ENCODE measurements at regions not wholly inside any gene's neighbourhood (a gene's known extent, or its start where the extent isn't known, plus 50 kb on each side); places are given as distances from the start of the nearest gene placed in this dataset.

DNA sequence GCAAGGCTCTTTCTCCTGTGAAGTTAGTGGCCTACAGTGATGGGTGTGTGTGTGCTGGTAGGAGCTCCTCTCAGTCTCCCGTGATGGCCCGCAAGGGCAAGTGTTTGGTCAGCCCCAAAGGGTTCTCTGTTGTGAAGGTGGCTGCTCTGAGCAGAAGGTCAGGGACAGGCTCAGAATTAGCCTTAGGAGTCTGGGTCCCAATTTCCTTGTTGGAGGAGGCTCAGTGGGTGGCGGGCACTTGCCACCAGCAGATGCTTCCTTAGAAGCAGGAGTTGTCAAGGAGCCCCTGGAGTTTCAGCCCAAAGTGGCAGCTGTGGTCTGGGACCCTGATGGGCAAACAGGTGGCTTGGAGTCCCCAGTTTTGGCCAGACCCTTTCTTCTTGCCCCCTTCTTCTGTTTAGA, 154.4 kb downstream of the MACROH2A1 start:
- in situ Hi-C loops (cut with MboI; ENCODE audit: low pct_unique_long_range_greater_than_20kb in 2 of 9, low sequenced_read_pairs in 9 of 9, unreplicated experiment in 9 of 9), result no loop called here
- no peak for ATAC-seq (replicated peaks in 6 of 8)
- H3K4me1 ChIP-seq (replicated peaks in 1 of 2), result peaks cover 19 to 31% of the 10 kb centered on the region in 2 donors
- no peak overlapping the region for H3K27ac ChIP-seq
- H3K4me3 ChIP-seq, result no peak overlapping the region
- WGBS, 10 experiments, result 95% methylated on average over 3 of the region's 3 CpGs; no CpG with 5 or more reads in 9 of the 10 experiments

GRCh38 chr5:135243556-135244285, 155.3 kb downstream of the MACROH2A1 start:
- Histone ChIP-seq H3K27ac (peak overlapping the region in 1 of 2 donors; percentile 62), H3K4me3 (no peak overlapping the region), H3K4me1 (replicated peaks in 1 of 2) (peaks cover 28 to 40% of the 10 kb centered on the region in 2 donors)
- in situ Hi-C loops (cut with MboI; ENCODE audit: low pct_unique_long_range_greater_than_20kb in 2 of 9, low sequenced_read_pairs in 9 of 9, unreplicated experiment in 9 of 9), result no loop called here
- ATAC-seq (replicated peaks in 6 of 8), result peak in 5 of 8 experiments; percentile 64 to 75 (median 67)
- 41 to 91% (median 69%) methylated on average over 1 to 17 of the region's 22 CpGs; no CpG with 5 or more reads in 3 of the 10 experiments for WGBS, 10 experiments

GRCh38 chr5:135242866-135243555, 156.0 kb downstream of the MACROH2A1 start:
- WGBS, 10 experiments, result 78 to 100% (median 88%) methylated on average over 1 to 5 of the region's 8 CpGs; no CpG with 5 or more reads in 2 of the 10 experiments
- in situ Hi-C loops (cut with MboI; ENCODE audit: low pct_unique_long_range_greater_than_20kb in 2 of 9, low sequenced_read_pairs in 9 of 9, unreplicated experiment in 9 of 9), result no loop called here
- H3K4me1 ChIP-seq (replicated peaks in 1 of 2), result peaks cover 29 to 45% of the 10 kb centered on the region in 2 donors
- H3K4me3 ChIP-seq, result no peak overlapping the region
- H3K27ac ChIP-seq, result peak overlapping the region in 1 of 2 donors; percentile 62
- ATAC-seq (replicated peaks in 6 of 8), result no peak

DNA sequence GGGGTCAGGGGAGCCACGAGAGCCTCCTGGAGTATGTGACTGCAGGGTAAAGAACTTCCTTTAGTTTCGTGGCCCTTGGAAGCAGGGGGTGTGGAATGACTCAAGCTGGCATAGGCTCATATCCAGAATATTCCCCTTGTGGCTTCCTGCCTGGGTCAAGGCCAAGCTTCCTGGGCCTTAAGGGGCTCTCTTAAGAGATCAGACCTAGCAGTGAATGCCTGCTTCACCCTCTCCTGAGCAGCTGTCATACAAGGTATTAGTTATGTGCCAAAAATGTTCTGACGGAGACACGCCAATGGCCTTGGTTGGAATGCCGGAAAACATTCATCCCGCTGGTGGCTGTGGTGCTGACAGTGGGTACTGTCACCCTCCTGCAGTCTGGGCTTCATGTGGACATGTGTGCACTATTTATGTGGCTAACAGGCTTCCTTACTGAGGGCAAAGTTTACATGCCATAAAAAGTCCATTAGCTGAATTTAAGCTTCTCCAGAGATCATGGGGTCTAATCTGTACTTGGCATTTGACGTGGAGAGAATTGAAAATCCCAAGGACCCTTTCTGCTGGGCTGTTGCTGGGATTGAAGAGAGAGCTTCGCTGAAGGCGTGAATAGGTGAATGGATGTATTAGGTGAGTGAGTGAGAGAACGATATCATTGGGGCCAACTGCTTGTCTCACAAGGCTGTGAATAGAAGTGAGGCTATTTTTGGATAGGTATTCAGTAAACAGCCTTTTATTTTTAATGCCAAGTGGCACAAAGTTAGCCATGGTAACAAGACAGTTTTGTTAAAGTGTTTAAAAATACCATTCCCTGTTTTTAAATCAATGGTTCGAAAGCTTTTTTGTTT, 156.8 kb downstream of the MACROH2A1 start:
- Histone ChIP-seq H3K4me3 (no peak overlapping the region), H3K4me1 (replicated peaks in 1 of 2) (peaks cover 34 to 52% of the 10 kb centered on the region in 2 donors), H3K27ac (no peak overlapping the region)
- ATAC-seq (replicated peaks in 6 of 8), result no peak
- in situ Hi-C loops (cut with MboI; ENCODE audit: low pct_unique_long_range_greater_than_20kb in 2 of 9, low sequenced_read_pairs in 9 of 9, unreplicated experiment in 9 of 9), result no loop called here
- WGBS, 10 experiments, result 0 to 96% (median 80%) methylated on average over 1 to 8 of the region's 11 CpGs

DNA sequence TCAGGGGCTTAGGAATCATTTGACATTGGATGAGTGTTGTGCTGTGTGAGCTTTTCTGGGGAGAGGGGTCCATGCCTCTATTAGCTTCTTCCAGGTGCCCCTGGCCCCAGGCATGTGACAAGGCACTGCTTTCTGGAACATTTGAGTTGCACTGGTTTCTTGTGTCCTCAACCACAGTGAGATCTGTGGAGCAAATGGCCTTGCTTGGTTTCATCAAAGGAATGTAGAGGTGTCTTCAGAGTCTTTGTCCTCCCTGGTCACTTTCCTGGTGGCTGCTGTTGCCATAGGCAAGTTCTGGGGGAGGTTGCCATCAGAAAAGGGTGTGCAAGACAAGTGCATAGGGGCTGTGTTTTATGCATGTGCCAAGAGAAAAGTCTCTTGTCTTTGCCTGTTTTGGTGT, 157.5 kb downstream of the MACROH2A1 start:
- no peak for ATAC-seq (replicated peaks in 6 of 8)
- Histone ChIP-seq H3K4me3 (no peak overlapping the region), H3K4me1 (replicated peaks in 1 of 2) (peaks cover 38 to 54% of the 10 kb centered on the region in 2 donors), H3K27ac (no peak overlapping the region)
- in situ Hi-C loops (cut with MboI; ENCODE audit: low pct_unique_long_range_greater_than_20kb in 2 of 9, low sequenced_read_pairs in 9 of 9, unreplicated experiment in 9 of 9), result no loop called here

- Histone ChIP-seq H3K4me1 (replicated peaks in 1 of 2) (peaks cover 41 to 56% of the 10 kb centered on the region in 2 donors), H3K27ac (no peak overlapping the region), H3K4me3 (no peak overlapping the region)
- no peak for ATAC-seq (replicated peaks in 6 of 8)
- 80 to 100% (median 85%) methylated on average over 1 of the region's 2 CpGs; no CpG with 5 or more reads in 4 of the 10 experiments for WGBS, 10 experiments
- in situ Hi-C loops (cut with MboI; ENCODE audit: low pct_unique_long_range_greater_than_20kb in 2 of 9, low sequenced_read_pairs in 9 of 9, unreplicated experiment in 9 of 9), result no loop called here
These were observed 158.2 kb downstream of the MACROH2A1 start for GRCh38 chr5:135240781-135241360.

DNA sequence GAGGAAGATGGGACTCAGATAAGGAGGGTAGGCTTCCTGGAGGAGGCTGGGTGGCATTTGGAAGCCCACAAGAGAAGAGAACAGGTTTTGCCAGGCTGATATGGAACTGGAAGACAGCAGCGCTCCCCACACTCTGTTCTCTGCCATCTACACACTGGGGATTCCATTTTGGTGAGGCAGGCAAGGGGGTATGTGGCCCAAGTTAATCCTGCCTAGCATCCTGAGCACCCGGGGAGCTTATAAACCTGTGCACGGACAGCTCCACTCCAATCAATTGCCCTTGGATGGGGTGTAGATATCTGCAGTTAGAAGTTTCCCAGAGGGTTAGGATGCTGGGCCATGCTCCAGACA, 158.8 kb downstream of the MACROH2A1 start:
- H3K4me3 ChIP-seq, result no peak overlapping the region
- ATAC-seq (replicated peaks in 6 of 8), result no peak
- peaks cover 42 to 61% of the 10 kb centered on the region in 2 donors for H3K4me1 ChIP-seq (replicated peaks in 1 of 2)
- in situ Hi-C loops (cut with MboI; ENCODE audit: low pct_unique_long_range_greater_than_20kb in 2 of 9, low sequenced_read_pairs in 9 of 9, unreplicated experiment in 9 of 9), result no loop called here
- WGBS, 10 experiments, result 80 to 100% (median 100%) methylated on average over 1 to 2 of the region's 3 CpGs; no CpG with 5 or more reads in 6 of the 10 experiments
- H3K27ac ChIP-seq, result no peak overlapping the region

DNA sequence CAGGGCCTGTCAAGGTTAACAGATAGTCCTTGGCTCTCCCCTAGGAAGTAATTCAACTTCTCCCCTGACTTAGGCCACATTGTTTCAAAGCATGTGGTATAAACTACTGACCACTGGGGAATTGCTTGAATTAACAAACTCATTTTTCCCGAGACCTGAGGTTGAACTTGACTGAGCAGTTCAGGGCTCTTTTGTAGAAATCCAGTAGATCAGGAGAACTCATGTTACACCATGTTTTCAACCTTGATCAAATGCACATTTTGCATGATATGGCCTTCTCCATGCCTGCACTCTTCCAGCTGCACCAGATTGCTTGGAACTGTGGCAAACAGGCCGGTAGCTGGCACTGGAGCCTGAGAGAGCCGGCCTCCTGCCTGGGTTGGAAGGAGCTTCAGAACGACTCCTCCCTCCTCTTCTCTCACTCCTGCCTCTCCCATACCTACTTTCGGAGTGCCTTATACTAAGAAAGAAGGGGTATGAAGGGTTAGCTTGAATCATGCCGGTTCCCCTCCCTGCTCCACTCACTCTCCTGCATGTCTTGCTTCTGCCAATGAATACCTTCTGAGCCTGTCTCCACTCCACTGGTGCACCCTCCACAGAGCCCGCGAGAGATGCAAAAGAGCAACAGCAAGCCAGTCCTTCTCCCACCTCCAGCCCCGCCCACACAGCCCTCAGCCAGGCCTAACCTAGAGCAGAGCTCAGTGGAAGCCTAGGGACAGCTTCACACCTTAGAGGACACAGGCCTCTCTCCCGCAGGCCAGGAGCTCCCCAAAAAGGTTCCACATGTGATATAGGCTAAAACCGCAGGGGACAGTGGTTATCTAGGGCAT, 159.4 kb downstream of the MACROH2A1 start:
- peak in 4 of 8 experiments; percentile 36 to 81 (median 72) for ATAC-seq (replicated peaks in 6 of 8)
- Histone ChIP-seq H3K4me3 (no peak overlapping the region), H3K4me1 (replicated peaks in 1 of 2) (peaks cover 42 to 61% of the 10 kb centered on the region in 2 donors), H3K27ac (peak overlapping the region; percentile 8 to 37)
- WGBS, 10 experiments, result 49 to 90% (median 66%) methylated on average over 2 to 8 of the region's 11 CpGs; no CpG with 5 or more reads in 3 of the 10 experiments
- in situ Hi-C loops (cut with MboI; ENCODE audit: low pct_unique_long_range_greater_than_20kb in 2 of 9, low sequenced_read_pairs in 9 of 9, unreplicated experiment in 9 of 9), result no loop called here

- Histone ChIP-seq H3K4me1 (replicated peaks in 1 of 2) (peaks cover 37 to 53% of the 10 kb centered on the region in 2 donors), H3K4me3 (no peak overlapping the region), H3K27ac (no peak overlapping the region)
- in situ Hi-C loops (cut with MboI; ENCODE audit: low pct_unique_long_range_greater_than_20kb in 2 of 9, low sequenced_read_pairs in 9 of 9, unreplicated experiment in 9 of 9), result no loop called here
- peak in 1 of 8 experiments; percentile 40 for ATAC-seq (replicated peaks in 6 of 8)
- WGBS, 10 experiments, result 10 to 100% (median 57%) methylated on average over 1 to 10 of the region's 11 CpGs; no CpG with 5 or more reads in 1 of the 10 experiments
These were observed 160.2 kb downstream of the MACROH2A1 start for GRCh38 chr5:135238622-135239452.

GRCh38 chr5:135237748-135238103, 161.3 kb downstream of the MACROH2A1 start:
- no peak for ATAC-seq (replicated peaks in 6 of 8)
- WGBS, 10 experiments, result 78 to 100% (median 91%) methylated on average over 1 to 8 of the region's 9 CpGs; no CpG with 5 or more reads in 4 of the 10 experiments
- in situ Hi-C loops (cut with MboI; ENCODE audit: low pct_unique_long_range_greater_than_20kb in 2 of 9, low sequenced_read_pairs in 9 of 9, unreplicated experiment in 9 of 9), result no loop called here
- Histone ChIP-seq H3K4me3 (no peak overlapping the region), H3K4me1 (replicated peaks in 1 of 2) (peaks cover 29 to 46% of the 10 kb centered on the region in 2 donors), H3K27ac (no peak overlapping the region)

DNA sequence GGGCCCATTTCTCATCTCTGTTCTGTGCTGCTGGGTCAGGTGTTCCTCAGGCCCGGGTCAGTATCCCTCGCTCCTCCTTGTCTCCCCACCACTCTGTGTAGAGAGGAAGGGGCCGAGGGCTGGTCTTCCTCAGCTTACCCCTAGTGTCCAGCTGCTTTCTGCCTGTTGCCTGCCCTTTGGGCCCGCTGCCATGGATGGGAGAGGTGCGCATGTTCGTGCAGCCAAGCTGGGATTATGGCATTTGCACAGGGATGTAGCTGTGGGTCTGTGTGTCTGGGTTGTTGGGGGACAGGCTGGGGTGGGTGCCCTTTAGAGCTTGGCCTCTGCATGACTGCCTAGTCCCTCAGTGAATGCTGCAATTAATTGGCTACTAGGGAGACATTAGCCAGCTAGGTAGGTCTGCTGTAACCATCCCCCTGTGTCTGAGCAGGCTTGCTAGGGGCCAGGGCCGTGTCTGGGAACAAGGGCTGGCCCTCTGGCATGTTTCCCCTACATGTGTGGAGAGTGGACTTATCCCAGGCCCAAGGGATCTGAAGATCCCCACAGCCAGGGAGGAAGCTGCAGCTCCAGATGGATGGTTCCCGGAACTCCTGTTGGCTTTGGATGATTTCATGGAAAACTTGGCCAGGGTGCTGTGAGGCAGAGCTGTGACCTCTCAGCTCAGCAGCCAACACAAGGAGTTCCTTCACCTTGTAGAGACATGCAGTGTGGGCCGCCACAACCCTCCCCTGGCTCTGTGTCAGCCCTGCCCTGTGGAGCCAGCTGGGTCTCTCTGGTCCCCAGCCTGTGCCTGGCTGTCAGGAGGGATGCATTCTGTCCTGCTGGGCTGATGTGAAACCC, 161.9 kb downstream of the MACROH2A1 start:
- H3K4me1 ChIP-seq (replicated peaks in 1 of 2), result peaks cover 29 to 46% of the 10 kb centered on the region in 2 donors
- in situ Hi-C loops (cut with MboI; ENCODE audit: low pct_unique_long_range_greater_than_20kb in 2 of 9, low sequenced_read_pairs in 9 of 9, unreplicated experiment in 9 of 9), result no loop called here
- ATAC-seq (replicated peaks in 6 of 8), result peak in 4 of 8 experiments; percentile 5 to 17 (median 9)
- peak overlapping the region in 1 of 2 donors; percentile 21 for H3K27ac ChIP-seq
- 0 to 95% (median 50%) methylated on average over 1 to 4 of the region's 9 CpGs; no CpG with 5 or more reads in 7 of the 10 experiments for WGBS, 10 experiments
- H3K4me3 ChIP-seq, result no peak overlapping the region
